ENCODE measurements at regions not wholly inside any gene's neighbourhood (a gene's known extent, or its start where the extent isn't known, plus 50 kb on each side); places are given as distances from the start of the nearest gene placed in this dataset.
A peak's percentile ranks its signal among the peaks of the same experiment; 100 is the strongest.

GRCh38 chr5:143890487-143890886 lies 78.5 kb downstream of the HMHB1 start:
- no peaks in the 10 kb centered on the region for H3K9me3 ChIP-seq (ENCODE audit: low read depth)
- H3K4me3 ChIP-seq = no peak overlapping the region
- H3K36me3 ChIP-seq = no peaks in the 10 kb centered on the region
- H3K27ac ChIP-seq = no peak overlapping the region
- H3K4me1 ChIP-seq (ENCODE audit: low read depth) = no peaks in the 10 kb centered on the region
- H3K27me3 ChIP-seq = no peaks in the 10 kb centered on the region
- DNase-seq (ENCODE audit: low read depth in 1 of 2, low spot score in 1 of 2) = no peak
- no peak for TF ChIP-seq CTCF (IDR thresholded peaks at IDR 0.05; ENCODE audit: low read depth, low read length)

GRCh38 chr5:143892271-143892670 lies 80.3 kb downstream of the HMHB1 start:
- no peak for DNase-seq (ENCODE audit: low read depth in 1 of 2, low spot score in 1 of 2)
- H3K36me3 ChIP-seq = no peaks in the 10 kb centered on the region

GRCh38 chr5:143892908-143893307 lies 80.9 kb downstream of the HMHB1 start:
- Histone ChIP-seq H3K4me1 (ENCODE audit: low read depth) (no peaks in the 10 kb centered on the region), H3K4me3 (no peak overlapping the region), H3K27me3 (no peaks in the 10 kb centered on the region), H3K36me3 (no peaks in the 10 kb centered on the region), H3K9me3 (ENCODE audit: low read depth) (no peaks in the 10 kb centered on the region), H3K27ac (no peak overlapping the region)
- no peak for TF ChIP-seq CTCF (IDR thresholded peaks at IDR 0.05; ENCODE audit: low read depth, low read length)
- DNase-seq (ENCODE audit: low read depth in 1 of 2, low spot score in 1 of 2) = no peak

More at GRCh38 chr5:143892271-143892670, 80.3 kb downstream of the HMHB1 start:
- Histone ChIP-seq H3K4me1 (ENCODE audit: low read depth) (no peaks in the 10 kb centered on the region), H3K27me3 (no peaks in the 10 kb centered on the region), H3K27ac (no peak overlapping the region), H3K9me3 (ENCODE audit: low read depth) (no peaks in the 10 kb centered on the region), H3K4me3 (no peak overlapping the region)
- TF ChIP-seq CTCF (IDR thresholded peaks at IDR 0.05; ENCODE audit: low read depth, low read length) = no peak

GRCh38 chr5:143893638-143894037 lies 81.7 kb downstream of the HMHB1 start:
- no peak for DNase-seq (ENCODE audit: low read depth in 1 of 2, low spot score in 1 of 2)
- H3K4me3 ChIP-seq = no peak overlapping the region
- H3K9me3 ChIP-seq (ENCODE audit: low read depth) = no peaks in the 10 kb centered on the region
- peaks cover 1% of the 10 kb centered on the region for H3K4me1 ChIP-seq (ENCODE audit: low read depth)
- no peak for TF ChIP-seq CTCF (IDR thresholded peaks at IDR 0.05; ENCODE audit: low read depth, low read length)
- no peaks in the 10 kb centered on the region for H3K36me3 ChIP-seq
- no peak overlapping the region for H3K27ac ChIP-seq
- no peaks in the 10 kb centered on the region for H3K27me3 ChIP-seq

GRCh38 chr5:143896516-143896915 lies 84.6 kb downstream of the HMHB1 start:
- no peaks in the 10 kb centered on the region for H3K9me3 ChIP-seq (ENCODE audit: low read depth)
- no peak overlapping the region for H3K27ac ChIP-seq
- TF ChIP-seq CTCF (IDR thresholded peaks at IDR 0.05; ENCODE audit: low read depth, low read length) = no peak

GRCh38 chr5:143896966-143897365 lies 85.0 kb downstream of the HMHB1 start:
- no peak for TF ChIP-seq CTCF (IDR thresholded peaks at IDR 0.05; ENCODE audit: low read depth, low read length)
- peak in 1 of 2 donors; percentile 59 for DNase-seq (ENCODE audit: low read depth in 1 of 2, low spot score in 1 of 2)
- H3K36me3 ChIP-seq = no peaks in the 10 kb centered on the region
- no peak overlapping the region for H3K27ac ChIP-seq
- H3K4me3 ChIP-seq = no peak overlapping the region
- H3K9me3 ChIP-seq (ENCODE audit: low read depth) = no peaks in the 10 kb centered on the region
- peaks cover 7% of the 10 kb centered on the region for H3K4me1 ChIP-seq (ENCODE audit: low read depth)
- H3K27me3 ChIP-seq = no peaks in the 10 kb centered on the region

More at GRCh38 chr5:143896516-143896915, 84.6 kb downstream of the HMHB1 start:
- peaks cover 7% of the 10 kb centered on the region for H3K4me1 ChIP-seq (ENCODE audit: low read depth)
- H3K36me3 ChIP-seq = no peaks in the 10 kb centered on the region
- no peak for DNase-seq (ENCODE audit: low read depth in 1 of 2, low spot score in 1 of 2)
- H3K27me3 ChIP-seq = no peaks in the 10 kb centered on the region
- H3K4me3 ChIP-seq = no peak overlapping the region

Data from cardiac muscle cell (in vitro differentiated cells and primary cell).